Body of pancreas (tissue), 4 donors: ENCODE measurements at regions not wholly inside any gene's neighbourhood (a gene's known extent, or its start where the extent isn't known, plus 50 kb on each side); places are given as distances from the start of the nearest gene placed in this dataset.

ENCODE experiments used
- CTCF ChIP-seq, 7 experiments: fragments of 450-650 bp in 4 of 7; fragments of 200-600 bp in 3 of 7; sonication (generic) in 3 of 7; IDR thresholded peaks; one replicate each; pipeline ENCODE4 v1.5.1; 2016 to 2019; ENCODE audit warnings: antibody characterized with exemption in 7 of 7
- POLR2A ChIP-seq, 3 donors: fragments of 450-650 bp; IDR thresholded peaks; one replicate each; pipeline ENCODE4 v1.6.1; 2016; ENCODE audit warnings: antibody characterized with exemption in 3 of 3, mild to moderate bottlenecking in 2 of 3

- no peak for TF ChIP-seq POLR2A (IDR thresholded peaks at IDR 0.05)
- no peak for TF ChIP-seq CTCF (IDR thresholded peaks at IDR 0.05)
Measured at GRCh38 chr5:14922456-14922855, 50.9 kb upstream of the ANKH start.
